ENCODE measurements at regions not wholly inside any gene's neighbourhood (a gene's known extent, or its start where the extent isn't known, plus 50 kb on each side); places are given as distances from the start of the nearest gene placed in this dataset.

DNA sequence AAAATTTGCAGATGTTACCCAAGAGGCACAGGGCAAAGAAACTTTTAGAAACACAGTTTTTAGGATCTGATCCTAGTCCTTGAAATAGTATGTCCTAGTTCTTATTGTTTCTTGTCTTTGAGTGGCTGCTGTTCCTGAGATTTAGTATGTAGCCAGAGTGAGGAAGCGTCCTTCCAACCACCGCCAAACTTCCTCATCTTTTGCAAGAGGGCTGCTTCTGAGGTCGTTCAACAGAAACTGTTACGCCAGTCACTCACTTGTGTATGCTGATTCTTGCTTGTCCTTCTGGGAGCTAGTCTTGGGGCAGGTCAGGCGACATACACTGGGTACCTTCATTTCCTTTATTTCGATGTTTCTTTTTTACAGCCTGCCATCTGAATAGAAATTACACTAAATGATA lies 577.3 kb upstream of the ZNF717 start:
- FAIRE-seq: no peak
- Histone ChIP-seq H3K9me1 (ENCODE audit: control insufficient read depth, insufficient read depth, low read length) (no peaks in the 10 kb centered on the region), H4K20me1 (replicated peaks; ENCODE audit: control insufficient read depth, insufficient read depth, low read length) (no peaks in the 10 kb centered on the region), H3K4me1 (replicated peaks in 1 of 2; ENCODE audit: control insufficient read depth in 2 of 2, insufficient read depth in 2 of 2, low read length in 2 of 2) (no peaks in the 10 kb centered on the region), H3K79me2 (ENCODE audit: control insufficient read depth, insufficient read depth, low read length) (no peaks in the 10 kb centered on the region), H3K4me2 (ENCODE audit: insufficient read depth, low read length) (no peak overlapping the region), H3K27me3 (ENCODE audit: control insufficient read depth in 2 of 2, insufficient read depth in 2 of 2, low read length in 2 of 2) (no peaks in the 10 kb centered on the region), H3K4me3 (no peak overlapping the region), H3K9me3 (replicated peaks; ENCODE audit: control insufficient read depth, insufficient read depth, low read depth, low read length) (no peaks in the 10 kb centered on the region), H2AFZ (ENCODE audit: low read depth, low read length) (no peak overlapping the region), H3K9ac (ENCODE audit: insufficient read depth in 1 of 2, low read depth in 2 of 2, low read length in 2 of 2) (no peak overlapping the region), H3K36me3 (ENCODE audit: control insufficient read depth, insufficient read depth, low read length) (no peaks in the 10 kb centered on the region), H3K27ac (ENCODE audit: extremely low read depth, low read depth, low read length) (no peak overlapping the region)
- in situ Hi-C loops (cut with MboI): no loop called here
- POLR2A ChIA-PET: no interaction called here
- BruUV-seq (replicated peaks): no TSS peak
- intact Hi-C loops (cut with micrococcal nuclease): no loop called here
- CTCF ChIA-PET (ENCODE audit: low intra/inter-chr PET ratio): no interaction called here
- no peak for DNase-seq (ENCODE audit: extremely low read depth in 1 of 4, low spot score in 3 of 4)
- ATAC-seq: no peak
- 0% methylated on average over 4 of the region's 6 CpGs for WGBS (ENCODE audit: insufficient coverage, low coverage, missing lambda C conversion rate)
- TF ChIP-seq, protein P1, sequence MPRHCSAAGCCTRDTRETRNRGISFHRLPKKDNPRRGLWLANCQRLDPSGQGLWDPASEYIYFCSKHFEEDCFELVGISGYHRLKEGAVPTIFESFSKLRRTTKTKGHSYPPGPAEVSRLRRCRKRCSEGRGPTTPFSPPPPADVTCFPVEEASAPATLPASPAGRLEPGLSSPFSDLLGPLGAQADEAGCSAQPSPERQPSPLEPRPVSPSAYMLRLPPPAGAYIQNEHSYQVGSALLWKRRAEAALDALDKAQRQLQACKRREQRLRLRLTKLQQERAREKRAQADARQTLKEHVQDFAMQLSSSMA (CRISPR knock-in tag; IDR thresholded peaks at IDR 0.05): no peak
- no peak for TF ChIP-seq HNRNPH1 (optimal IDR thresholded peaks at IDR 0.05; ENCODE audit: low read depth, low read length)

DNA sequence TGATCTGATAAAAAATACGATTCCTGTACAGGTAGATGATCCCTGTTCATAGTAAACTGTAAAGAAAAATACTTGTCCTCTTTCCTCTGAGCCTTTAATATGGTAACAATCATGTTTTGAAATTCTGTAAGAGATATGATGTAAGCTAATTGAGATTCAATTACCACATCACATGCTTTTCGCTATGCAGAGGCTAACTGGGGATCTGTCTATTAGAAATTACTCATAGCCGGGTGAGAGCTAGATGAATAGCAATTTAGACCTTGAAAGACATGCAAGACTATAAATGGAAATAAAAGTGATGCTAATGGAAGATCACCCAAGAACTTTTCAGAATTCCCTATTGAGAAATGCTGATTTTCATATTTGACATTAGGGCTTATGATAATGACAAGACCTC lies 579.9 kb upstream of the ZNF717 start:
- FAIRE-seq (no peak), DNase-seq (ENCODE audit: extremely low read depth in 1 of 4, low spot score in 3 of 4) (no peak), ATAC-seq (no peak)
- Histone ChIP-seq H3K79me2 (ENCODE audit: control insufficient read depth, insufficient read depth, low read length) (no peaks in the 10 kb centered on the region), H3K9ac (ENCODE audit: insufficient read depth in 1 of 2, low read depth in 2 of 2, low read length in 2 of 2) (no peak overlapping the region), H3K36me3 (ENCODE audit: control insufficient read depth, insufficient read depth, low read length) (no peaks in the 10 kb centered on the region), H3K27me3 (ENCODE audit: control insufficient read depth in 2 of 2, insufficient read depth in 2 of 2, low read length in 2 of 2) (no peaks in the 10 kb centered on the region), H3K4me3 (no peak overlapping the region), H3K4me1 (replicated peaks in 1 of 2; ENCODE audit: control insufficient read depth in 2 of 2, insufficient read depth in 2 of 2, low read length in 2 of 2) (no peaks in the 10 kb centered on the region), H3K9me3 (replicated peaks; ENCODE audit: control insufficient read depth, insufficient read depth, low read depth, low read length) (no peaks in the 10 kb centered on the region), H4K20me1 (replicated peaks; ENCODE audit: control insufficient read depth, insufficient read depth, low read length) (no peaks in the 10 kb centered on the region), H3K9me1 (ENCODE audit: control insufficient read depth, insufficient read depth, low read length) (no peaks in the 10 kb centered on the region), H3K4me2 (ENCODE audit: insufficient read depth, low read length) (no peak overlapping the region), H2AFZ (ENCODE audit: low read depth, low read length) (no peak overlapping the region), H3K27ac (ENCODE audit: extremely low read depth, low read depth, low read length) (no peak overlapping the region)
- TF ChIP-seq HLTF (IDR thresholded peaks at IDR 0.05): no peak
- no peak for TF ChIP-seq FOXK1 (CRISPR knock-in tag; IDR thresholded peaks at IDR 0.05; ENCODE audit: borderline replicate concordance)
- TF ChIP-seq, protein P2, sequence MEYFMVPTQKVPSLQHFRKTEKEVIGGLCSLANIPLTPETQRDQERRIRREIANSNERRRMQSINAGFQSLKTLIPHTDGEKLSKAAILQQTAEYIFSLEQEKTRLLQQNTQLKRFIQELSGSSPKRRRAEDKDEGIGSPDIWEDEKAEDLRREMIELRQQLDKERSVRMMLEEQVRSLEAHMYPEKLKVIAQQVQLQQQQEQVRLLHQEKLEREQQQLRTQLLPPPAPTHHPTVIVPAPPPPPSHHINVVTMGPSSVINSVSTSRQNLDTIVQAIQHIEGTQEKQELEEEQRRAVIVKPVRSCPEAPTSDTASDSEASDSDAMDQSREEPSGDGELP (CRISPR knock-in tag; IDR thresholded peaks at IDR 0.05; ENCODE audit: borderline replicate concordance): no peak
- no peak for TF ChIP-seq SUPT5H (IDR thresholded peaks at IDR 0.05)
- TF ChIP-seq NBN (IDR thresholded peaks at IDR 0.05; ENCODE audit: low read depth): no peak
- TF ChIP-seq RB1 (IDR thresholded peaks at IDR 0.05; ENCODE audit: low read depth): no peak
- in situ Hi-C loops (cut with MboI) (no loop called here), intact Hi-C loops (cut with micrococcal nuclease) (no loop called here)
- 6% methylated on average over 3 of the region's 3 CpGs for WGBS (ENCODE audit: insufficient coverage, low coverage, missing lambda C conversion rate)
- CTCF ChIA-PET (ENCODE audit: low intra/inter-chr PET ratio): no interaction called here
- no TSS peak for BruUV-seq (replicated peaks)
- POLR2A ChIA-PET: no interaction called here

Measured in K562 (cell line).